GM12878 (cell line): ENCODE measurements at regions not wholly inside any gene's neighbourhood (a gene's known extent, or its start where the extent isn't known, plus 50 kb on each side); places are given as distances from the start of the nearest gene placed in this dataset.
A peak's percentile ranks its signal among the peaks of the same experiment; 100 is the strongest.

Experiments used
- ATF7 ChIP-seq: fragments of 450-650 bp; IDR thresholded peaks from 2 replicates; pipeline ENCODE4 v1.6.1; 2016; ENCODE audit warnings: low read depth, mild to moderate bottlenecking
- BHLHE40 ChIP-seq, 2 experiments: fragments of 450-650 bp in 1 of 2; IDR thresholded peaks; 2 replicates each; pipeline ENCODE4 v1.6.1; 2011 to 2017; ENCODE audit warnings: low read depth in 2 of 2, borderline replicate concordance in 1 of 2, improper control_type of control experiment in 1 of 2, low read length in 1 of 2, mild to moderate bottlenecking in 1 of 2
- BMI1 ChIP-seq: fragments of 450-650 bp; IDR thresholded peaks from 2 replicates; pipeline ENCODE4 v1.6.1; 2016; ENCODE audit warnings: mild to moderate bottlenecking, moderate library complexity, borderline replicate concordance
- CHD2 ChIP-seq: IDR thresholded peaks from 2 replicates; pipeline ENCODE4 v1.6.1; 2011; ENCODE audit warnings: low read depth, low read length, improper control_type of control experiment, borderline replicate concordance
- CHD4 ChIP-seq: fragments of 200-600 bp; sonication (generic); IDR thresholded peaks from 2 replicates; pipeline ENCODE4 v1.6.1; 2016; ENCODE audit warnings: mild to moderate bottlenecking
- DPF2 ChIP-seq: fragments of 450-650 bp; IDR thresholded peaks from 2 replicates; pipeline ENCODE4 v1.6.1; 2017; ENCODE audit warnings: mild to moderate bottlenecking
- GABPA ChIP-seq: IDR thresholded peaks from 2 replicates; pipeline ENCODE4 v1.6.1; 2014; ENCODE audit warnings: antibody characterized with exemption, low read depth, mild to moderate bottlenecking, inconsistent platforms
- GATAD2B ChIP-seq: fragments of 450-650 bp; conservative IDR thresholded peaks from 2 replicates; pipeline ENCODE4 v1.6.1; 2017; ENCODE audit warnings: low read depth, mild to moderate bottlenecking, moderate library complexity
- HDGF ChIP-seq: fragments of 450-650 bp; IDR thresholded peaks from 2 replicates; pipeline ENCODE4 v1.6.1; 2016; ENCODE audit warnings: antibody characterized with exemption
- JUNB ChIP-seq: IDR thresholded peaks from 2 replicates; pipeline ENCODE4 v1.6.1; 2016; ENCODE audit warnings: antibody characterized with exemption, mild to moderate bottlenecking
- KAT2A ChIP-seq: conservative IDR thresholded peaks from 2 replicates; pipeline ENCODE4 v1.6.1; 2011; ENCODE audit warnings: low read depth, low read length; ENCODE audit not compliant: control insufficient read depth
- MTA2 ChIP-seq: fragments of 450-650 bp; IDR thresholded peaks from 2 replicates; pipeline ENCODE4 v1.6.1; 2016; ENCODE audit warnings: low read depth, mild to moderate bottlenecking, moderate library complexity
- NFXL1 ChIP-seq: fragments of 450-650 bp; IDR thresholded peaks from 2 replicates; pipeline ENCODE4 v1.6.1; 2017; ENCODE audit warnings: antibody characterized with exemption, mild to moderate bottlenecking, borderline replicate concordance
- PAX5 ChIP-seq: IDR thresholded peaks from 2 replicates; pipeline ENCODE4 v1.6.1; 2011; ENCODE audit warnings: low read depth, low read length, borderline replicate concordance
- PAX8 ChIP-seq: fragments of 450-650 bp; IDR thresholded peaks from 2 replicates; pipeline ENCODE4 v1.6.1; 2017; ENCODE audit warnings: mild to moderate bottlenecking, moderate library complexity
- POLR2AphosphoS2 ChIP-seq: IDR thresholded peaks from 2 replicates; pipeline ENCODE4 v1.6.1; 2011; ENCODE audit warnings: low read depth, mild to moderate bottlenecking, low read length, improper control_type of control experiment, moderate library complexity
- REST ChIP-seq: IDR thresholded peaks from 2 replicates; pipeline ENCODE4 v1.6.1; 2012; ENCODE audit warnings: mild to moderate bottlenecking, low read depth, low read length
- RFX5 ChIP-seq: IDR thresholded peaks from 2 replicates; pipeline ENCODE4 v1.6.1; 2011; ENCODE audit warnings: low read depth, low read length, improper control_type of control experiment
- TAF1 ChIP-seq: IDR thresholded peaks from 2 replicates; pipeline ENCODE4 v1.6.1; 2011; ENCODE audit warnings: mild to moderate bottlenecking, low read depth, low read length, borderline replicate concordance
- TARDBP ChIP-seq: IDR thresholded peaks from 2 replicates; pipeline ENCODE4 v1.6.1; 2016; ENCODE audit warnings: borderline replicate concordance
- USF2 ChIP-seq: IDR thresholded peaks from 2 replicates; pipeline ENCODE4 v1.6.1; 2011; ENCODE audit warnings: low read depth, low read length, improper control_type of control experiment, borderline replicate concordance
- ZNF207 ChIP-seq: fragments of 450-650 bp; IDR thresholded peaks from 2 replicates; pipeline ENCODE4 v1.6.1; 2014; ENCODE audit warnings: antibody characterized with exemption, mild to moderate bottlenecking, borderline replicate concordance
- ZNF384 ChIP-seq: IDR thresholded peaks from 2 replicates; pipeline ENCODE4 v1.6.1; 2012; ENCODE audit warnings: low read depth, mild to moderate bottlenecking, low read length, improper control_type of control experiment, borderline replicate concordance
- ZNF687 ChIP-seq: fragments of 450-650 bp; IDR thresholded peaks from 2 replicates; pipeline ENCODE4 v1.6.1; 2017; ENCODE audit warnings: mild to moderate bottlenecking, moderate library complexity

GRCh38 chr11:15473954-15474837, 359.5 kb downstream of the INSC start (continued):
- TF ChIP-seq MTA2 = peak; percentile 33
- no peak for TF ChIP-seq GATAD2B
- TF ChIP-seq USF2 = no peak
- TF ChIP-seq NFXL1 = no peak
- TF ChIP-seq BHLHE40 (IDR thresholded peaks at IDR 0.05; ENCODE audit: borderline replicate concordance in 1 of 2, low read depth in 2 of 2, low read length in 1 of 2) = no peak
- no peak for TF ChIP-seq BMI1
- TF ChIP-seq ATF7 = no peak
- no peak for TF ChIP-seq HDGF
- TF ChIP-seq TARDBP = no peak
- no peak for TF ChIP-seq JUNB
- TF ChIP-seq TAF1 = no peak
- no peak for TF ChIP-seq GABPA
- no peak for TF ChIP-seq REST
- no peak for TF ChIP-seq PAX5
- no peak for TF ChIP-seq POLR2AphosphoS2
- no peak for TF ChIP-seq DPF2
- TF ChIP-seq CHD4 = no peak
- TF ChIP-seq ZNF687 = no peak
- TF ChIP-seq RFX5 = no peak
- no peak for TF ChIP-seq PAX8
- TF ChIP-seq ZNF207 = no peak
- no peak for TF ChIP-seq KAT2A
- TF ChIP-seq ZNF384 = no peak
- no peak for TF ChIP-seq CHD2
